GM23338 (cell line): ENCODE measurements at regions not wholly inside any gene's neighbourhood (a gene's known extent, or its start where the extent isn't known, plus 50 kb on each side); places are given as distances from the start of the nearest gene placed in this dataset.

Experiments
- ATAC-seq: fragments of 200-7000 bp; cut with Tn5 transposase; 3 replicates; pipeline ENCODE4 v1.9.1; 2020
- DNase-seq: peaks from one replicate; pipeline ENCODE4 v3.0.0-alpha.2; 2015; ENCODE audit warnings: low spot score
- H2AFZ ChIP-seq: fragments of 200-600 bp; sonication (generic); 2 replicates; pipeline ENCODE4 v1.8.0; 2016; ENCODE audit warnings: antibody characterized with exemption, mild to moderate bottlenecking, moderate library complexity
- H3F3A ChIP-seq: fragments of 200-600 bp; sonication (generic); replicated peaks from 2 replicates; pipeline ENCODE4 v1.8.0; 2017; ENCODE audit warnings: antibody characterized with exemption, mixed run types, low read depth
- H3K27ac ChIP-seq: fragments of 200-600 bp; sonication (generic); 2 replicates; pipeline ENCODE4 v1.6.1; 2016; ENCODE audit warnings: low read depth
- H3K27me3 ChIP-seq: fragments of 200-600 bp; sonication (generic); 2 replicates; pipeline ENCODE4 v1.8.0; 2016; ENCODE audit warnings: mild to moderate bottlenecking, mixed run types, moderate library complexity; ENCODE audit not compliant: insufficient read depth
- H3K36me3 ChIP-seq: fragments of 200-600 bp; sonication (generic); 2 replicates; pipeline ENCODE4 v1.8.0; 2016; ENCODE audit warnings: mild to moderate bottlenecking; ENCODE audit not compliant: insufficient read depth
- H3K4me1 ChIP-seq: fragments of 200-600 bp; sonication (generic); 2 replicates; pipeline ENCODE4 v1.8.0; 2016; ENCODE audit warnings: mild to moderate bottlenecking, moderate library complexity; ENCODE audit not compliant: insufficient read depth
- H3K4me2 ChIP-seq: fragments of 200-600 bp; sonication (generic); 2 replicates; pipeline ENCODE4 v1.7.1; 2017; ENCODE audit warnings: mixed run types
- H3K4me3 ChIP-seq: fragments of 200-600 bp; sonication (generic); 2 replicates; pipeline ENCODE4 v1.6.1; 2016; ENCODE audit warnings: mixed run types
- H3K79me2 ChIP-seq: fragments of 200-600 bp; sonication (generic); replicated peaks from 2 replicates; pipeline ENCODE4 v1.8.0; 2017; ENCODE audit warnings: mild to moderate bottlenecking; ENCODE audit not compliant: insufficient read depth
- H3K9me2 ChIP-seq: fragments of 200-600 bp; sonication (generic); 2 replicates; pipeline ENCODE4 v1.8.0; 2017; ENCODE audit not compliant: insufficient read depth
- H4K20me1 ChIP-seq: fragments of 200-600 bp; sonication (generic); replicated peaks from 2 replicates; pipeline ENCODE4 v1.8.0; 2017; ENCODE audit warnings: mild to moderate bottlenecking; ENCODE audit not compliant: insufficient read depth
- H3K27ac Mint-ChIP-seq: 2 replicates; pipeline ENCODE4 v1.8.0; 2020; ENCODE audit warnings: inconsistent platforms, mild to moderate bottlenecking, moderate library complexity, mixed read lengths
- H3K27me3 Mint-ChIP-seq: 3 replicates; pipeline ENCODE4 v1.8.0; 2022; ENCODE audit warnings: low read depth, mild to moderate bottlenecking, moderate library complexity, mixed read lengths, inconsistent platforms; ENCODE audit not compliant: insufficient read depth, poor library complexity
- H3K36me3 Mint-ChIP-seq: 3 replicates; pipeline ENCODE4 v1.8.0; 2021; ENCODE audit warnings: low read depth, mild to moderate bottlenecking, inconsistent platforms, moderate library complexity, mixed read lengths
- H3K4me1 Mint-ChIP-seq: 3 replicates; pipeline ENCODE4 v1.8.0; 2020; ENCODE audit warnings: mild to moderate bottlenecking, inconsistent platforms, mixed read lengths
- H3K4me3 Mint-ChIP-seq: 3 replicates; pipeline ENCODE4 v1.8.0; 2021; ENCODE audit warnings: moderate library complexity, mild to moderate bottlenecking, inconsistent platforms, mixed read lengths
- H3K9me3 Mint-ChIP-seq: 3 replicates; pipeline ENCODE4 v1.8.0; 2020; ENCODE audit warnings: moderate library complexity, mild to moderate bottlenecking, inconsistent platforms, mixed read lengths
- CREB1 ChIP-seq: fragments of 250-450 bp; sonication (Bioruptor Pico); IDR thresholded peaks from 2 replicates; pipeline ENCODE4 v1.5.0; 2020; ENCODE audit warnings: low read depth, mild to moderate bottlenecking, moderate library complexity
- ETS1 ChIP-seq: IDR thresholded peaks from 2 replicates; pipeline ENCODE4 v1.6.1; 2016; ENCODE audit warnings: antibody characterized with exemption
- EZH2 ChIP-seq: fragments of 200-600 bp; sonication (generic); IDR thresholded peaks from one replicate; pipeline ENCODE4 v1.8.0; 2017; ENCODE audit warnings: antibody characterized with exemption, mild to moderate bottlenecking, low read depth; ENCODE audit not compliant: unreplicated experiment
- EZH2phosphoT487 ChIP-seq: fragments of 200-600 bp; sonication (generic); IDR thresholded peaks from one replicate; pipeline ENCODE4 v1.8.1; 2018; ENCODE audit warnings: antibody characterized with exemption; ENCODE audit not compliant: unreplicated experiment
- JUNB ChIP-seq: IDR thresholded peaks from one replicate; pipeline ENCODE4 v1.6.1; 2016; ENCODE audit warnings: antibody characterized with exemption; ENCODE audit not compliant: unreplicated experiment
- NANOG ChIP-seq: IDR thresholded peaks from 2 replicates; pipeline ENCODE4 v1.6.1; 2016; ENCODE audit warnings: antibody characterized with exemption, borderline replicate concordance
- POLR2AphosphoS5 ChIP-seq: IDR thresholded peaks from 2 replicates; pipeline ENCODE4 v1.6.1; 2016; ENCODE audit warnings: antibody characterized with exemption, low read depth
- REST ChIP-seq: IDR thresholded peaks from one replicate; pipeline ENCODE4 v1.6.1; 2018; ENCODE audit warnings: antibody characterized with exemption; ENCODE audit not compliant: unreplicated experiment
- STAT1 ChIP-seq: IDR thresholded peaks from one replicate; pipeline ENCODE4 v1.6.1; 2016; ENCODE audit warnings: antibody characterized with exemption; ENCODE audit not compliant: unreplicated experiment
- ZNF114 ChIP-seq: fragments of 250-450 bp; sonication (Bioruptor Pico); IDR thresholded peaks from 2 replicates; pipeline ENCODE4 v1.5.0; 2020; ENCODE audit warnings: mild to moderate bottlenecking, moderate library complexity
- ZNF331 ChIP-seq: fragments of 250-450 bp; sonication (Bioruptor Pico); IDR thresholded peaks from 2 replicates; pipeline ENCODE4 v1.5.0; 2020; ENCODE audit warnings: low read depth, mild to moderate bottlenecking, moderate library complexity
- ZNF462 ChIP-seq: fragments of 250-450 bp; sonication (Bioruptor Pico); IDR thresholded peaks from 2 replicates; pipeline ENCODE4 v1.5.0; 2020; ENCODE audit warnings: mild to moderate bottlenecking, moderate library complexity

GRCh38 chr4:151569650-151570049 is 160.7 kb downstream of the FHIP1A start (continued):
- TF ChIP-seq STAT1, result no peak
- no peak for TF ChIP-seq EZH2
- no peak for TF ChIP-seq ETS1
- no peak for TF ChIP-seq ZNF114 (CRISPR knock-in tag)
- no peak for TF ChIP-seq CREB1

- DNase-seq (no peak), ATAC-seq (no peak)
- H3K9me2 ChIP-seq, result peaks cover 2% of the 10 kb centered on the region; the same call in 1 of the 2 replicates
- H2AFZ ChIP-seq, result no peak overlapping the region
- H3K9me3 Mint-ChIP-seq, result no peaks in the 10 kb centered on the region
- peaks cover 9% of the 10 kb centered on the region for H3K79me2 ChIP-seq
- H3F3A ChIP-seq, result no peaks in the 10 kb centered on the region
- H3K4me3 ChIP-seq, result no peak overlapping the region
- H3K27me3 Mint-ChIP-seq, result peaks cover 5% of the 10 kb centered on the region
- no peak overlapping the region for H3K4me3 Mint-ChIP-seq
- 0 out of 2 replicates have a peak, but pooled peaks cover 5% of the 10 kb centered on the region for H3K36me3 ChIP-seq
- H3K27ac ChIP-seq, result no peak overlapping the region
- no peak overlapping the region for H3K4me2 ChIP-seq
- peaks cover 9% of the 10 kb centered on the region; the same call in 2 of the 3 replicates for H3K36me3 Mint-ChIP-seq
- no peaks in the 10 kb centered on the region for H3K27me3 ChIP-seq
- no peaks in the 10 kb centered on the region; the same call in 1 of the 2 replicates for H4K20me1 ChIP-seq
- H3K4me1 ChIP-seq, result no peaks in the 10 kb centered on the region
- no peak overlapping the region for H3K27ac Mint-ChIP-seq
- H3K4me1 Mint-ChIP-seq, result peaks cover 5% of the 10 kb centered on the region; the same call in 2 of the 3 replicates
- TF ChIP-seq POLR2AphosphoS5 (no peak), EZH2 (no peak), EZH2phosphoT487 (no peak), NANOG (no peak), JUNB (no peak), ZNF114 (CRISPR knock-in tag) (no peak), ZNF331 (no peak), STAT1 (no peak), REST (no peak), ETS1 (no peak), CREB1 (no peak), ZNF462 (CRISPR knock-in tag) (no peak)
Observed at GRCh38 chr4:151573474-151573873, 164.5 kb downstream of the FHIP1A start.
